Mammary epithelial cell (primary cell): ENCODE measurements at regions not wholly inside any gene's neighbourhood (a gene's known extent, or its start where the extent isn't known, plus 50 kb on each side); places are given as distances from the start of the nearest gene placed in this dataset.

Experiments used
- CTCF ChIP-seq, 2 donors: IDR thresholded peaks in 1 of 2; conservative IDR thresholded peaks in 1 of 2; 2 replicates each; pipeline ENCODE4 v1.5.1; 2011 to 2012; ENCODE audit warnings: inconsistent platforms in 2 of 2, low read length in 2 of 2, mild to moderate bottlenecking in 2 of 2, control low read depth in 1 of 2, low read depth in 1 of 2; ENCODE audit not compliant: insufficient read depth in 1 of 2; ENCODE audit errors: extremely low read depth in 1 of 2
- EZH2 ChIP-seq: IDR thresholded peaks from 2 replicates; pipeline ENCODE4 v1.6.1; 2012; ENCODE audit warnings: low read length, inconsistent platforms, borderline replicate concordance

GRCh38 chr2:129784486-129784885 lies 195.0 kb upstream of the RAB6C start:
- TF ChIP-seq EZH2: no peak
- TF ChIP-seq CTCF (conservative IDR thresholded peaks at IDR 0.05 in 1 of 2, IDR thresholded peaks at IDR 0.05 in 1 of 2; ENCODE audit: extremely low read depth in 1 of 2, insufficient read depth in 1 of 2, low read depth in 1 of 2, low read length in 2 of 2): no peak
